SK-N-SH (cell line): ENCODE measurements at regions not wholly inside any gene's neighbourhood (a gene's known extent, or its start where the extent isn't known, plus 50 kb on each side); places are given as distances from the start of the nearest gene placed in this dataset.
"Not testable (repeated sequence)": the region's sequence is repeated elsewhere in the genome, so short reads cannot be mapped to it uniquely, and the experiment has no call there.

Experiments used
- CTCF ChIA-PET: fragments of 300-600, 350-600 bp; formaldehyde crosslinking; extraction: SDS; loops from one replicate; lab custom pipeline; 2021; lab: Yijun Ruan, JAX
- POLR2A ChIA-PET: fragments of 350-600 bp; sonication (Branson Sonifier 250); formaldehyde crosslinking; extraction: SDS; loops from one replicate; lab custom pipeline; 2020; ENCODE audit warnings: antibody characterized with exemption, inconsistent platforms; lab: Yijun Ruan, JAX
- DNase-seq: peaks from one replicate; pipeline ENCODE4 v3.0.0; 2012
- H2AFZ ChIP-seq: fragments of 200-600 bp; sonication (generic); 2 replicates; pipeline ENCODE4 v1.8.1; 2016; ENCODE audit warnings: antibody characterized with exemption, mild to moderate bottlenecking, low read depth
- H3F3A ChIP-seq: fragments of 200-600 bp; sonication (generic); replicated peaks from 2 replicates; pipeline ENCODE3; 2016; ENCODE audit warnings: antibody characterized with exemption, mild to moderate bottlenecking; ENCODE audit not compliant: insufficient read depth
- H3K27ac ChIP-seq, 2 experiments: fragments of 200-500 bp in 1 of 2; fragments of 200-600 bp in 1 of 2; sonication (Bioruptor generic) in 1 of 2; sonication (generic), shearing (Covaris generic) in 1 of 2; 2 replicates each; pipeline versions ENCODE4 v1.5.1 to v1.6.1; 2014 to 2016; ENCODE audit warnings: low read depth in 2 of 2, inconsistent platforms in 1 of 2, low read length in 1 of 2, mild to moderate bottlenecking in 1 of 2, mixed read lengths in 1 of 2
- H3K27me3 ChIP-seq: fragments of 200-600 bp; sonication (generic), shearing (Covaris generic); 2 replicates; pipeline ENCODE4 v1.6.1; 2016; ENCODE audit warnings: mixed run types; ENCODE audit not compliant: insufficient read depth
- H3K36me3 ChIP-seq, 2 experiments: fragments of 200-500 bp in 1 of 2; fragments of 200-600 bp in 1 of 2; sonication (Bioruptor generic) in 1 of 2; sonication (generic) in 1 of 2; replicated peaks in 1 of 2; 2 replicates each; pipeline versions ENCODE3 to v1.5.1; 2014 to 2016; ENCODE audit warnings: low read length in 1 of 2, mild to moderate bottlenecking in 1 of 2; ENCODE audit not compliant: insufficient read depth in 2 of 2, control insufficient read depth in 1 of 2
- H3K4me1 ChIP-seq, 2 experiments: fragments of 200-500 bp in 1 of 2; fragments of 200-600 bp in 1 of 2; sonication (Bioruptor generic) in 1 of 2; sonication (generic), shearing (Covaris generic) in 1 of 2; 2 replicates each; pipeline versions ENCODE4 v1.5.1 to v1.6.1; 2014 to 2016; ENCODE audit warnings: low read depth in 1 of 2, low read length in 1 of 2, mixed run types in 1 of 2; ENCODE audit not compliant: insufficient read depth in 2 of 2, control insufficient read depth in 1 of 2
- H3K4me2 ChIP-seq: fragments of 200-600 bp; sonication (generic), shearing (Covaris generic); 2 replicates; pipeline ENCODE4 v1.6.1; 2017; ENCODE audit warnings: mixed run types
- H3K4me3 ChIP-seq, 2 experiments: fragments of 200-500 bp in 1 of 2; fragments of 200-600 bp in 1 of 2; sonication (Bioruptor generic) in 1 of 2; sonication (generic), shearing (Covaris generic) in 1 of 2; 2 replicates each; pipeline versions ENCODE4 v1.5.1 to v1.8.1; 2014 to 2016; ENCODE audit warnings: low read depth in 2 of 2, inconsistent platforms in 1 of 2, low read length in 1 of 2, mild to moderate bottlenecking in 1 of 2, mixed read lengths in 1 of 2, moderate library complexity in 1 of 2
- H3K79me2 ChIP-seq: fragments of 200-600 bp; sonication (generic); 2 replicates; pipeline ENCODE4 v1.8.1; 2017; ENCODE audit warnings: mild to moderate bottlenecking; ENCODE audit not compliant: insufficient read depth
- H3K9ac ChIP-seq: fragments of 200-600 bp; sonication (generic); 2 replicates; pipeline ENCODE4 v1.6.1; 2017; ENCODE audit warnings: mixed run types
- H3K9me2 ChIP-seq: fragments of 200-600 bp; sonication (generic); 2 replicates; pipeline ENCODE4 v1.6.1; 2017; ENCODE audit warnings: mixed run types
- H3K9me3 ChIP-seq: fragments of 200-600 bp; sonication (generic); 2 replicates; pipeline ENCODE4 v1.6.1; 2017; ENCODE audit warnings: mixed run types, mild to moderate bottlenecking, moderate library complexity
- H4K20me1 ChIP-seq: fragments of 200-600 bp; sonication (generic); 2 replicates; pipeline ENCODE4 v1.6.1; 2017; ENCODE audit warnings: mild to moderate bottlenecking, mixed run types; ENCODE audit not compliant: insufficient read depth
- WGBS: methylation state at CpG from one replicate; pipeline ENCODE4 v1.1.6; 2017; ENCODE audit warnings: low lambda C conversion rate; 5-methylcytosine and 5-hydroxymethylcytosine counted together

DNA sequence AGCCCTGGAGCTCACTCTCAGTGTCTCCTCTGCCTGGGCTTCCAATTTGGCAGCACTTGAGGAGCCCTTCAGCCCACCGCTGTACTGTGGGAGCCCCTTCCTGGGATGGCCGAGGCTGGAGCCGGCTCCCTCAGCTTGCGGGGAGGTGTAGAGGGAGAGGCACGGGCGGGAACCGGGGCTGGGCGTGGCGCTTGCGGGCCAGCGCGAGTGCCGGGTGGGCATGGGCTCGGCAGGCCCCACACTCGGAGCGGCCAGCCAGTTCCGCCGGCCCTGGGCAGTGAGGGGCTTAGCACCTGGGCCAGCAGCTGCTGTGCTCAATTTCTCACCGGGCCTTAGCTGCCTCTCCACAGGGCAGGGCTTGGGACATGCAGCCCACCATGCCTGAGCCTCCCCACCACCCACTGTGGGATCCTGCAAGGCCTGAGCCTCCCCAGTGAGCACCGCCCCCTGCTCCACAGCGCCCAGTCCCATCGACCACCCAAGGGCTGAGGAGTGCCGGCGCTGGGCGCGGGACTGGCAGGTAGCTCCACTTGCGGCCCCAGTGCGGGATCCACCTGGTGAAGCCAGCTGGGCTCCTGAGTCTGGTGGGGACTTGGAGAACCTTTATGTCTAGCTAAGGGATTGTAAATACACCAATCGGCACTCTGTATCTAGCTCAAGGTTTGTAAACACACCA, 65.1 kb upstream of the ROPN1B start:
- H3K9ac ChIP-seq, H2AFZ ChIP-seq, H3K36me3 ChIP-seq, H4K20me1 ChIP-seq, H3F3A ChIP-seq, H3K4me2 ChIP-seq, H3K9me2 ChIP-seq, H3K27ac ChIP-seq, H3K4me1 ChIP-seq, H3K27me3 ChIP-seq, CTCF ChIA-PET, H3K79me2 ChIP-seq, DNase-seq, H3K9me3 ChIP-seq, POLR2A ChIA-PET, H3K4me3 ChIP-seq: not testable (repeated sequence)
- WGBS = 97% methylated on average over 9 of the region's 29 CpGs

DNA sequence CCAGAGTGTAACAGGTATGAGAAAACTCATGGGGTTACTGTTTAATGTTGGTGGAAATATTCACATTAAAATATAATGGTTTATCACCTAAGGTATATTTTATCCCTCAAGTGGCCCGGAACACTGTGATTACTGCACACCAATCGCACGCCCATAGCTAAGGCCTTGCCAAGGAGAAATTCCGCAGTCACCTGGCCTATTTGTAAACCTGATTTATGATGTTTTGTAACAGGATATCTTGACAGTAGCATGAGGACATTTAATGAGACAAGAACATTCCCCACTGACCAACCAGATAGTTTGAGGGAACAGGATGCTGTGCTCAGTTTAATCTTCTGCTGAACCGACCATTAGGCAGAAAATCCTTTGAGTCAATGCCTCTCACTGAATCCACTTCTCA, 61.7 kb upstream of the ROPN1B start:
- POLR2A ChIA-PET, H3K9me2 ChIP-seq, H3K79me2 ChIP-seq, DNase-seq, H3K4me2 ChIP-seq, CTCF ChIA-PET, H3K36me3 ChIP-seq, H3K4me1 ChIP-seq, H3F3A ChIP-seq, H4K20me1 ChIP-seq, H2AFZ ChIP-seq, H3K9ac ChIP-seq, H3K4me3 ChIP-seq, H3K27ac ChIP-seq, H3K27me3 ChIP-seq, H3K9me3 ChIP-seq: not testable (repeated sequence)
- 93% methylated on average over 4 of the region's 5 CpGs for WGBS

DNA sequence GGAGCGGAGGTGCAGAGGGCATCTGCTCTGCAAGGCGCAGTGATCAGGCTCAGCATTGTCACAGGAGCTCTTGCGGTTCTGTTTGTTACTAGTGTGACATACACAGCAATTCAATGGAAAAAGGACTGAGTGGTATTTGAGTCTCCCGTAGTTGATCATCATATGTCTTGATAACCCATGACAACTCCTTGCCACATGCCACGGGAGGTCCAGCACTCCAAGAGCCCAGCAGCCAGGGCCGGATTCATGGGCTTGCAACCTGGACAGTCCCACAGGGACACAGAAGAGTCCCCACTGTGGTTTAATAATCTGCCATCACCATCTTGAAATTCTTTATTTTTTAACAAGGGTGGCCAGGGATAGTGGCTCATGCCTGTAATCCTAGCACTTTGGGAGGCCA, 58.1 kb upstream of the ROPN1B start:
- not testable (repeated sequence) for H3F3A ChIP-seq

DNA sequence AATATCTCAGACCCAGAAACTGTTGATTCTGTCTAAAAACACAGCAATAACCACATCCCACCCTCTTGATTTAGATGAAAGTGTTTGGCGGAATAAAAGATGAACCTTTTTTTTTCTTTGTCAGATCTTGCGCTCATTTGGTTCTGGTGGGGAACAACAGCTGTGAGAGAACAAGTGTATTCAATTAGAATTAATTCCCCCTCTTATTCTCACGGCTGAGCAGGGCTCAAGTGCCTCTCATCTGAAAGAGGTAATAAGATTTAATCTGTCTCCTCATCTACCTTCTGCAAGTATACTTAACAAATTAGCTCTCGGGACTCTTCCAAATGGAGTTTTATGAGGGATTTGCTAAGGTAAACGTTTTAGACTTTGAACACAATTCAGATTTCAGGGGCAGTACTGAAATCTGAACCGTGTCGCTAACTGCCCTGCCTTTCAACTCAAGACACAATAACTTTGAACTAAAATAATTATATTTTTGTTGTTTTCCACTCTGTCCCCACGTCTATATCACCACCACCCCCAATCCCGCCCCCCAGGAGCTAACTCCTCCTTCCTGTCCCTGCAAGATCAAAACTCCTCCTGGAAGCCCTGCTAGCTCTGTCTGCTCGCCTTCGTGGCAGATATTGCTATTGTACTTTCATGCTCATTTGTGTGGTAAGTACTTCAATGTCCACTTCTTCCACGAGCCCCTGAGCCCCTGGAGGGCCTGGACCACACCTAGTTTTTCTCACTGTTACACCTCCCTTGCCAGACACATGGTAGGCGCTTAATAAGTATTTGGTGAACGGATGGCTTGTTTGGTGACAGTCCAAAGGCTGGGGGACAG, 54.2 kb upstream of the ROPN1B start:
- H3K4me2 ChIP-seq = peak overlapping the region; percentile 86
- H3K27ac ChIP-seq = peak overlapping the region; percentile 22 to 44; a peak in 3 of 4 replicates
- H3K79me2 ChIP-seq, H2AFZ ChIP-seq, H3F3A ChIP-seq, H3K9me2 ChIP-seq, H4K20me1 ChIP-seq, H3K9me3 ChIP-seq, H3K4me1 ChIP-seq, H3K27me3 ChIP-seq, POLR2A ChIA-PET, DNase-seq, H3K36me3 ChIP-seq: not testable (repeated sequence)
- WGBS = 31% methylated on average over 14 of the region's 14 CpGs
- peak overlapping the region; percentile 59 to 63 for H3K4me3 ChIP-seq
- H3K9ac ChIP-seq = peak overlapping the region; percentile 73
- CTCF ChIA-PET = interaction anchor here (0.6 kb wide), 1 partner anchor 148 kb away, joined by 3 read pairs; no protein-coding TSS in a partner anchor

More for the DNA sequence above, 58.1 kb upstream of the ROPN1B start:
- H4K20me1 ChIP-seq, H3K79me2 ChIP-seq, POLR2A ChIA-PET, H2AFZ ChIP-seq, H3K36me3 ChIP-seq, DNase-seq, CTCF ChIA-PET, H3K4me2 ChIP-seq, H3K27ac ChIP-seq, H3K4me3 ChIP-seq, H3K9ac ChIP-seq, H3K9me3 ChIP-seq, H3K27me3 ChIP-seq, H3K4me1 ChIP-seq, H3K9me2 ChIP-seq: not testable (repeated sequence)
- WGBS = 96% methylated on average over 6 of the region's 6 CpGs
